Astrocyte of the cerebellum (primary cell): ENCODE measurements at regions not wholly inside any gene's neighbourhood (a gene's known extent, or its start where the extent isn't known, plus 50 kb on each side); places are given as distances from the start of the nearest gene placed in this dataset.

Source experiments
- DNase-seq: peaks from one replicate; pipeline ENCODE4 v3.0.0-alpha.2; 2011; ENCODE audit warnings: low read depth
- H3K4me3 ChIP-seq: 2 replicates; pipeline ENCODE4 v1.5.1; 2011; ENCODE audit warnings: mild to moderate bottlenecking, low read depth, low read length, moderate library complexity
- CTCF ChIP-seq: IDR thresholded peaks from 2 replicates; pipeline ENCODE4 v1.5.1; 2012; ENCODE audit warnings: low read length, low read depth, moderate library complexity, mild to moderate bottlenecking; ENCODE audit errors: missing control alignments
- in situ Hi-C: cut with HindIII; loops from 2 replicates; pipeline ENCODE4 v1.10.0; 2017; ENCODE audit warnings: low sequenced_read_pairs

DNA sequence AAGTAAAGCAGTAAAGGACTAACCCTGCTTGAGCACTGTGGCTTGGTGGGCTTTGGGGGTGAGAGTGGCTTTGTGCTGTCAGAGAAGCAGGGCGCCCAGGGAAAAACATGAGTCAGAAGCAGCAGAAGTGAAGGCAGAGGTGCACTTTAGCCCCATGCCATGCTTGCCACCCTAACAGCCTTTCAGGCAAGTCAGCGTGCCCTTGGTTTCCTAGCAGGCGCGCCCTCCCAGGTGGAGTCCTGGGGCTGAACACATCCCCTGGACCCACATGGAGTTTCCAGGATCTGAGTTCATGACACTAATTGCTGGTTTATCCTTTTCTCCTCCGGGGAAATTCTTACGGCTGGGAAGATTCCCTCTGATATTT lies 106.6 kb downstream of the TLR5 start:
- in situ Hi-C loops, result no loop called here
- no peak overlapping the region for H3K4me3 ChIP-seq
- no peak for DNase-seq
- no peak for TF ChIP-seq CTCF

DNA sequence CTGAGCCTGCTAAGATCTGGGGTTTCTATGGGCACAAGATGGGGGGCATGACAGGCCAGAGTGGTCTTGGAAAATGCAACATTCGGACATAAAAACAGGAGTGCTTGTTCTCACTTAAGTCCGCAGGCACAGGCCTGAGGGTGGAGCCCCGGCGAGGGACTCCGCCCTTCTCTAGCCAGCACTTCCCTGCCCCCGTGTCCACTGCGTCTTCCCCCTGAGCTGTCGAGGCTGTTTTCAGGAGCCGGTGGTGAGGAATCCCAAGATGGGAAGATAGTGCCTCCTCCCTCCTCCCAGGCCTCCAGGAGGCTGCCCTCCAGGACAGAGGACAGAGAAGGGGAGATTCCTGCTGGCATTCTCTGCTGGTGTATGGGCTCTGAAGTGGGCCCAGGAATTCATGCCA lies 105.2 kb downstream of the TLR5 start:
- H3K4me3 ChIP-seq, result no peak overlapping the region
- no peak for DNase-seq
- in situ Hi-C loops, result no loop called here
- no peak for TF ChIP-seq CTCF

GRCh38 chr1:223038288-223039006 lies 104.6 kb downstream of the TLR5 start:
- no peak for DNase-seq
- in situ Hi-C loops, result no loop called here
- H3K4me3 ChIP-seq, result no peak overlapping the region
- no peak for TF ChIP-seq CTCF

DNA sequence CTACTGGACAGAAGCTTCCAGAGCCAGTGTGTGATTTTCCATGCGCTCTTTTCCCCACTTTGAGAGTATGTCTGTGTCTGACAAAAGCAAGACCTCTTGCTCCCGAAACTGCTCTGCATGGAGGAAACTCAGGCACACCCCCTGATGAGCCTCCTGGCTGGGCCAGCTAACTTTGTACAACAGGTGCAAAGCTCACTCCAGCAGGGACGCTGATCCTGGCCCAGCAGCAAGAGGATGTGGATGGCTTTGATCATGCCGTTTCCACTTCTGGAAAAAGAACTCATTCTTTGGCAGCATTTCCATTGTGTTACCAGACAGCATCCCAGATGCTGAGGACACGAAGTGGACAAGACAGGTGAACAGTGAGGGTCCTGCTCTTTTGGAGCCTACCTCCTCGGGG lies 103.1 kb downstream of the TLR5 start:
- H3K4me3 ChIP-seq, result no peak overlapping the region
- TF ChIP-seq CTCF, result no peak
- in situ Hi-C loops, result no loop called here
- no peak for DNase-seq

- no peak overlapping the region for H3K4me3 ChIP-seq
- TF ChIP-seq CTCF, result no peak
- no peak for DNase-seq
- in situ Hi-C loops, result no loop called here
Observed at GRCh38 chr1:223041481-223041880, 101.6 kb downstream of the TLR5 start.

DNA sequence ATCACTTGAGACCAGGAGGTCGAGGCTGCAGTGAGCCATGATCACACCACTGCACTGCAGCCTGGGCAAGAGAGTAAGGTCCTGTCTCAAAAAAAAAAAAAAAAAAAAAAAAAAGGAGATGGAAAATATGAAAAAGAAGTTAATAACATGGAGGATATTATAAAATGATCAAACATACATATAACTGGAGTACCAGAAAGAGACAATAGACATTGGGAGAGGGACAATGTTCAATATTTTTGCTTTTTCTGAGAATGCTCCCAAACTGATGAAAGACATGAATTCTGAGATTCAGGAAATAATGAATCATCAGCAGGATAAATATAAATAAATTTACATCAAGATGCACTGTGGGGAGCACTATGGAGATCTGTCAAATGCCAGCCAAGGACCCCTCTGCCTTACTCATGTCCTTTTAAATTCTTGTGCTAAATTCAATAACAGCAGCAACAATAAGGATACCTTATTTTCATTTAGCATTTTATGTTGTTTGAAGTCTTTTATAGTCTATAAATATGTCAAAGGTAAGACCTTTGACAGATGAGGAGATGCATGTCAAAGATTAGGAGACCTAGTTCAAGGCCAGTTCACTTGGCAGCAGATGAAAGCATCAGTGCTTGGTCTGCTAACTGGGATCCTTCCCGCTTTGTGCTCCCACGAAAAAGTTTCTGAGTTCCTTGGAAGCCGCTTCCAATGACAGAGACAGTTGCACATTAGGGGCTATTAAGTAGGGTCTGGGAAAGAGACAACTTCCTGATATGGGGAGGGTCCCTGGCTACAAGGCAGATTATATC lies 97.7 kb downstream of the TLR5 start:
- in situ Hi-C loops, result no loop called here
- no peak for DNase-seq
- no peak for TF ChIP-seq CTCF
- no peak overlapping the region for H3K4me3 ChIP-seq
